GM18907 (cell line): ENCODE measurements at regions not wholly inside any gene's neighbourhood (a gene's known extent, or its start where the extent isn't known, plus 50 kb on each side); places are given as distances from the start of the nearest gene placed in this dataset.
"Not testable (repeated sequence)": the region's sequence is repeated elsewhere in the genome, so short reads cannot be mapped to it uniquely, and the experiment has no call there.

Experiments
- ATAC-seq: cut with Tn5 transposase; IDR thresholded peaks from one replicate; pipeline ENCODE4 v1.9.1; 2021; ENCODE audit warnings: mild to moderate bottlenecking, moderate library complexity; ENCODE audit not compliant: unreplicated experiment

- ATAC-seq: not testable (repeated sequence)
Measured at GRCh38 chr16:16448423-16448822, 69.5 kb downstream of the NPIPA7 start.

GRCh38 chr16:16449712-16450237 is 70.8 kb downstream of the NPIPA7 start:
- ATAC-seq: not testable (repeated sequence)

- ATAC-seq: not testable (repeated sequence)
Measured at GRCh38 chr16:16451721-16452410, 72.9 kb downstream of the NPIPA7 start.

GRCh38 chr16:16458579-16458978 is 79.6 kb downstream of the NPIPA7 start:
- ATAC-seq: not testable (repeated sequence)

- ATAC-seq: not testable (repeated sequence)
Measured at GRCh38 chr16:16463792-16464191, 84.9 kb downstream of the NPIPA7 start.

GRCh38 chr16:16488919-16489318 is 110.0 kb downstream of the NPIPA7 start:
- ATAC-seq: not testable (repeated sequence)

- not testable (repeated sequence) for ATAC-seq
Measured at GRCh38 chr16:16489466-16489865, 110.5 kb downstream of the NPIPA7 start.

GRCh38 chr16:16494114-16494513 is 115.2 kb downstream of the NPIPA7 start:
- ATAC-seq: not testable (repeated sequence)

GRCh38 chr16:16494998-16495397 is 116.1 kb downstream of the NPIPA7 start:
- not testable (repeated sequence) for ATAC-seq

GRCh38 chr16:16499875-16500274 is 120.9 kb downstream of the NPIPA7 start:
- ATAC-seq: not testable (repeated sequence)

GRCh38 chr16:16507041-16507440 is 128.1 kb downstream of the NPIPA7 start:
- not testable (repeated sequence) for ATAC-seq

GRCh38 chr16:16508344-16508743 is 129.4 kb downstream of the NPIPA7 start:
- ATAC-seq: not testable (repeated sequence)

- not testable (repeated sequence) for ATAC-seq
Measured at GRCh38 chr16:16519395-16519794, 140.5 kb downstream of the NPIPA7 start.

GRCh38 chr16:16521239-16522002 is 142.5 kb downstream of the NPIPA7 start:
- not testable (repeated sequence) for ATAC-seq

- ATAC-seq: not testable (repeated sequence)
Measured at GRCh38 chr16:16526998-16527397, 148.1 kb downstream of the NPIPA7 start.

- not testable (repeated sequence) for ATAC-seq
Measured at GRCh38 chr16:16530744-16531143, 151.8 kb downstream of the NPIPA7 start.

GRCh38 chr16:16535565-16535964 is 156.6 kb downstream of the NPIPA7 start:
- ATAC-seq: not testable (repeated sequence)

GRCh38 chr16:16536151-16536550 is 157.2 kb downstream of the NPIPA7 start:
- ATAC-seq: not testable (repeated sequence)

GRCh38 chr16:16549710-16550109 is 170.8 kb downstream of the NPIPA7 start:
- ATAC-seq: not testable (repeated sequence)

GRCh38 chr16:16550824-16551223 is 171.9 kb downstream of the NPIPA7 start:
- not testable (repeated sequence) for ATAC-seq

- not testable (repeated sequence) for ATAC-seq
Measured at GRCh38 chr16:16552819-16553340, 173.9 kb downstream of the NPIPA7 start.
